GM12878 (cell line): ENCODE measurements at regions not wholly inside any gene's neighbourhood (a gene's known extent, or its start where the extent isn't known, plus 50 kb on each side); places are given as distances from the start of the nearest gene placed in this dataset.

Source experiments
- ATAC-seq: fragments of 200-7000 bp; cut with Tn5 transposase; 3 replicates; pipeline ENCODE4 v1.9.1; 2020; ENCODE audit warnings: mild to moderate bottlenecking, moderate library complexity
- BruUV-seq: library from RNA; stranded (reverse); fragments of 400-500 nt; replicated peaks from 2 replicates; lab custom pipeline; 2021; lab: Mats Ljungman, UMichigan
- CTCF ChIA-PET: fragments of 300-600 bp; sonication (Branson Sonifier 250); formaldehyde crosslinking; extraction: SDS; loops from one replicate; lab custom pipeline; 2021; ENCODE audit warnings: inconsistent platforms; lab: Yijun Ruan, JAX
- POLR2A ChIA-PET: fragments of 350-600 bp; formaldehyde crosslinking; extraction: SDS; loops from one replicate; lab custom pipeline; 2021; ENCODE audit warnings: inconsistent platforms; lab: Charles Lee
- RAD21 ChIA-PET: fragments of 300-600 bp; sonication (Branson Sonifier 250); formaldehyde crosslinking; loops from one replicate; lab custom pipeline; 2023; ENCODE audit warnings: antibody characterized with exemption; ENCODE audit not compliant: unreplicated experiment; lab: Charles Lee
- SMC1A ChIA-PET: fragments of 300-600 bp; sonication (Branson Sonifier 250); formaldehyde crosslinking; loops from one replicate; lab custom pipeline; 2023; ENCODE audit not compliant: unreplicated experiment, uncharacterized antibody; lab: Charles Lee
- DNase-seq: peaks from one replicate; pipeline ENCODE4 v3.0.0-alpha.2; 2011; ENCODE audit warnings: low read depth, low spot score
- FAIRE-seq: peaks from 3 replicates; lab custom pipeline; 2011; peaks lifted over from hg19 to GRCh38; lab: Jason Lieb, UNC
- H2AFZ ChIP-seq: 2 replicates; pipeline ENCODE4 v1.6.0; 2011; ENCODE audit warnings: low read depth, low read length, control low read depth; ENCODE audit not compliant: control insufficient read depth
- H3K27ac ChIP-seq: 2 replicates; pipeline ENCODE4 v1.5.1; 2011; ENCODE audit warnings: control low read depth; ENCODE audit not compliant: control insufficient read depth, insufficient read depth
- H3K27me3 ChIP-seq, 2 experiments: replicated peaks in 1 of 2; 2 replicates each; pipeline versions ENCODE4 v1.6.0 to v1.6.1; 2011; ENCODE audit warnings: low read length in 1 of 2; ENCODE audit not compliant: control insufficient read depth in 2 of 2, insufficient read depth in 2 of 2
- H3K36me3 ChIP-seq, 2 experiments: 2 replicates each; pipeline ENCODE4 v1.5.1; 2011; ENCODE audit warnings: low read length in 1 of 2; ENCODE audit not compliant: control insufficient read depth in 2 of 2, insufficient read depth in 2 of 2
- H3K4me1 ChIP-seq: 2 replicates; pipeline ENCODE4 v1.6.1; 2011; ENCODE audit warnings: mild to moderate bottlenecking, low read length, moderate library complexity, mixed read lengths; ENCODE audit not compliant: control insufficient read depth, insufficient read depth
- H3K4me2 ChIP-seq: 2 replicates; pipeline ENCODE4 v1.6.0; 2011; ENCODE audit warnings: control low read depth; ENCODE audit not compliant: control insufficient read depth, insufficient read depth
- H3K4me3 ChIP-seq: fragments of 200-600 bp; sonication (generic); 2 replicates; pipeline ENCODE4 v1.5.1; 2016
- H3K79me2 ChIP-seq: 2 replicates; pipeline ENCODE4 v1.6.0; 2011; ENCODE audit warnings: low read length; ENCODE audit not compliant: control insufficient read depth, insufficient read depth
- H3K9ac ChIP-seq: 2 replicates; pipeline ENCODE4 v1.8.0; 2011; ENCODE audit warnings: low read length, control low read depth, mixed read lengths; ENCODE audit not compliant: control insufficient read depth, insufficient read depth
- H3K9me3 ChIP-seq: replicated peaks from 3 replicates; pipeline ENCODE4 v1.5.1; 2011; ENCODE audit warnings: mild to moderate bottlenecking, low read length; ENCODE audit not compliant: control insufficient read depth, insufficient read depth
- H4K20me1 ChIP-seq: 2 replicates; pipeline ENCODE4 v1.6.0; 2011; ENCODE audit not compliant: control insufficient read depth, insufficient read depth
- BRCA1 ChIP-seq: IDR thresholded peaks from 2 replicates; pipeline ENCODE4 v1.6.1; 2011; ENCODE audit warnings: low read depth, low read length, improper control_type of control experiment
- CBX5 ChIP-seq: sonication (generic); IDR thresholded peaks from 2 replicates; pipeline ENCODE4 v1.6.1; 2016; ENCODE audit warnings: low read depth, moderate library complexity, mild to moderate bottlenecking, inconsistent platforms
- EED ChIP-seq: sonication (generic); IDR thresholded peaks from 2 replicates; pipeline ENCODE4 v1.6.1; 2016; ENCODE audit warnings: antibody characterized with exemption, low read depth
- EZH2 ChIP-seq: IDR thresholded peaks from 2 replicates; pipeline ENCODE4 v1.6.1; 2012; ENCODE audit warnings: low read depth, mild to moderate bottlenecking, control low read depth, inconsistent platforms, low read length, borderline replicate concordance; ENCODE audit not compliant: control insufficient read depth
- GABPA ChIP-seq: IDR thresholded peaks from 2 replicates; pipeline ENCODE4 v1.6.1; 2014; ENCODE audit warnings: antibody characterized with exemption, low read depth, mild to moderate bottlenecking, inconsistent platforms
- RB1 ChIP-seq: fragments of 450-650 bp; formaldehyde crosslinking; IDR thresholded peaks from 2 replicates; pipeline ENCODE4 v1.6.1; 2017; ENCODE audit warnings: mild to moderate bottlenecking, borderline replicate concordance
- SKIL ChIP-seq: fragments of 450-650 bp; IDR thresholded peaks from 2 replicates; pipeline ENCODE4 v1.6.1; 2017; ENCODE audit warnings: mild to moderate bottlenecking, low read depth, inconsistent platforms; ENCODE audit not compliant: poor library complexity, severe bottlenecking
- WRNIP1 ChIP-seq: IDR thresholded peaks from 2 replicates; pipeline ENCODE4 v1.6.1; 2011; ENCODE audit warnings: low read depth, low read length, improper control_type of control experiment, borderline replicate concordance
- YY1 ChIP-seq: IDR thresholded peaks from 2 replicates; pipeline ENCODE4 v1.6.1; 2011; ENCODE audit warnings: low read depth, mild to moderate bottlenecking, low read length
- ZBED1 ChIP-seq: IDR thresholded peaks from 2 replicates; pipeline ENCODE4 v1.6.1; 2016; ENCODE audit warnings: borderline replicate concordance
- ZNF622 ChIP-seq: fragments of 450-650 bp; IDR thresholded peaks from 2 replicates; pipeline ENCODE4 v1.6.1; 2017; ENCODE audit warnings: mild to moderate bottlenecking, inconsistent platforms
- WGBS: methylation state at CpG from one replicate; pipeline ENCODE4 v1.1.6; 2016; ENCODE audit warnings: low lambda C conversion rate; ENCODE audit not compliant: insufficient replicate concordance, insufficient coverage; ENCODE audit errors: missing lambda C conversion rate; 5-methylcytosine and 5-hydroxymethylcytosine counted together
- in situ Hi-C: fragments of 300-500 bp; cut with MboI; formaldehyde crosslinking; loops from 9 replicates; pipeline ENCODE4 v1.14.3; 2018; ENCODE audit warnings: mixed read lengths
- intact Hi-C: fragments of 100-400 bp; cut with micrococcal nuclease; formaldehyde crosslinking; loops from one replicate; pipeline ENCODE4 v1.14.2; 2022; ENCODE audit not compliant: unreplicated experiment
- TF ChIP-seq, protein P1 (sequence below): IDR thresholded peaks from 2 replicates; pipeline ENCODE4 v1.6.1; 2012; ENCODE audit warnings: improper control_type of control experiment, low read depth, low read length; ENCODE audit not compliant: insufficient replicate concordance
- TF ChIP-seq, protein P2 (sequence below): fragments of 450-650 bp; formaldehyde crosslinking; IDR thresholded peaks from 2 replicates; pipeline ENCODE4 v1.4.0; 2020; ENCODE audit warnings: mild to moderate bottlenecking, moderate library complexity

DNA sequence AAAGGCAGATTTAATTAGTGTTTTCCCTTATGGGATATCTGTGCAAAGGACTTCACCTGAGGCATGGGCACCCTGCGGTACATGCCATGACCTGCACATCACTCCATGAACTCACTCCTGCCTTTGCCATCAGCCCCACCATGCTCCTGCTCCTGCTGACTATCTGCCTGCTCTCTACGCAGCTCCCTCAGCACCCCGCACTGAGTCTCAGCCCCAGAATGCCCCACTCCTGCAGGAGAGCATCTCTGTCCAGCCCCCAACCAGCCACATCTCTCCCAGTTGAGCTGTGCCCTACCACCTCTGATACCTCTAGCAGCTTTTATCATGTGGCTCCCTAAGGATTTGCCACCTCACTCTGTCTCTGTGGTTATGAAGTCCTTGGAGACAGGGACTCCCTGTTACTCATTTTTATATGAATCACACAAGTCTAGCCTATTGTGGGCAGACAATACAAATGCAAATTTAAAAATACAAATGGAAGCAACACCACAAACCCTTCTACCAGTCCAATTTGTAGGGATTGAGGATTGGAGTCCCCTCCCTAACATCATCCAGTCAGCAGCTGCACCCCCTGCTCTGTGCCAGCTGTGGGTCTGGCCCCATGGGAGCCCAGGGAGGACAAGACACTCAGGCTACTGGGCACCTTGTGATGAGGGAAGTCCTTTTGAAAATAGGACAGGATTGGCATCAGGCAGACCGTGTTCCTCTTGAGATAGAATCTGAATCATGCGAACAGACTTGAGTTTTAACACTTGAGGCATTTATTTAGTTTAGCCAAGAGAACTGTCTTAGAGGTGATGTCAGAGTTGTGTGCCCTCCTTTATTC is 689.6 kb upstream of the HS6ST1 start:
- Histone ChIP-seq H3K4me2 (no peak overlapping the region), H3K9ac (no peak overlapping the region), H3K27ac (no peak overlapping the region), H3K4me1 (no peaks in the 10 kb centered on the region), H3K4me3 (no peak overlapping the region), H4K20me1 (no peaks in the 10 kb centered on the region), H3K79me2 (no peaks in the 10 kb centered on the region), H3K9me3 (no peaks in the 10 kb centered on the region), H3K27me3 (no peaks in the 10 kb centered on the region), H2AFZ (no peak overlapping the region), H3K36me3 (no peaks in the 10 kb centered on the region)
- WGBS: 22% methylated on average over 5 of the region's 5 CpGs
- ChIA-PET CTCF (no interaction called here), POLR2A (no interaction called here), SMC1A (interaction anchor here (0.6 to 1.3 kb wide), 2 partner anchors 29 to 961 kb away, joined by 3 to 4 read pairs; no protein-coding TSS in a partner anchor), RAD21 (no interaction called here)
- ATAC-seq (no peak), DNase-seq (no peak), FAIRE-seq (no peak)
- TF ChIP-seq RB1 (no peak), ZBED1 (no peak), ZNF622 (no peak), YY1 (no peak), CBX5 (no peak), WRNIP1 (no peak), SKIL (no peak), GABPA (no peak), EED (no peak), EZH2 (no peak), BRCA1 (no peak)
- TF ChIP-seq, protein P1, sequence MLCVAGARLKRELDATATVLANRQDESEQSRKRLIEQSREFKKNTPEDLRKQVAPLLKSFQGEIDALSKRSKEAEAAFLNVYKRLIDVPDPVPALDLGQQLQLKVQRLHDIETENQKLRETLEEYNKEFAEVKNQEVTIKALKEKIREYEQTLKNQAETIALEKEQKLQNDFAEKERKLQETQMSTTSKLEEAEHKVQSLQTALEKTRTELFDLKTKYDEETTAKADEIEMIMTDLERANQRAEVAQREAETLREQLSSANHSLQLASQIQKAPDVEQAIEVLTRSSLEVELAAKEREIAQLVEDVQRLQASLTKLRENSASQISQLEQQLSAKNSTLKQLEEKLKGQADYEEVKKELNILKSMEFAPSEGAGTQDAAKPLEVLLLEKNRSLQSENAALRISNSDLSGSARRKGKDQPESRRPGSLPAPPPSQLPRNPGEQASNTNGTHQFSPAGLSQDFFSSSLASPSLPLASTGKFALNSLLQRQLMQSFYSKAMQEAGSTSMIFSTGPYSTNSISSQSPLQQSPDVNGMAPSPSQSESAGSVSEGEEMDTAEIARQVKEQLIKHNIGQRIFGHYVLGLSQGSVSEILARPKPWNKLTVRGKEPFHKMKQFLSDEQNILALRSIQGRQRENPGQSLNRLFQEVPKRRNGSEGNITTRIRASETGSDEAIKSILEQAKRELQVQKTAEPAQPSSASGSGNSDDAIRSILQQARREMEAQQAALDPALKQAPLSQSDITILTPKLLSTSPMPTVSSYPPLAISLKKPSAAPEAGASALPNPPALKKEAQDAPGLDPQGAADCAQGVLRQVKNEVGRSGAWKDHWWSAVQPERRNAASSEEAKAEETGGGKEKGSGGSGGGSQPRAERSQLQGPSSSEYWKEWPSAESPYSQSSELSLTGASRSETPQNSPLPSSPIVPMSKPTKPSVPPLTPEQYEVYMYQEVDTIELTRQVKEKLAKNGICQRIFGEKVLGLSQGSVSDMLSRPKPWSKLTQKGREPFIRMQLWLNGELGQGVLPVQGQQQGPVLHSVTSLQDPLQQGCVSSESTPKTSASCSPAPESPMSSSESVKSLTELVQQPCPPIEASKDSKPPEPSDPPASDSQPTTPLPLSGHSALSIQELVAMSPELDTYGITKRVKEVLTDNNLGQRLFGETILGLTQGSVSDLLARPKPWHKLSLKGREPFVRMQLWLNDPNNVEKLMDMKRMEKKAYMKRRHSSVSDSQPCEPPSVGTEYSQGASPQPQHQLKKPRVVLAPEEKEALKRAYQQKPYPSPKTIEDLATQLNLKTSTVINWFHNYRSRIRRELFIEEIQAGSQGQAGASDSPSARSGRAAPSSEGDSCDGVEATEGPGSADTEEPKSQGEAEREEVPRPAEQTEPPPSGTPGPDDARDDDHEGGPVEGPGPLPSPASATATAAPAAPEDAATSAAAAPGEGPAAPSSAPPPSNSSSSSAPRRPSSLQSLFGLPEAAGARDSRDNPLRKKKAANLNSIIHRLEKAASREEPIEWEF: no peak
- TF ChIP-seq, protein P2, sequence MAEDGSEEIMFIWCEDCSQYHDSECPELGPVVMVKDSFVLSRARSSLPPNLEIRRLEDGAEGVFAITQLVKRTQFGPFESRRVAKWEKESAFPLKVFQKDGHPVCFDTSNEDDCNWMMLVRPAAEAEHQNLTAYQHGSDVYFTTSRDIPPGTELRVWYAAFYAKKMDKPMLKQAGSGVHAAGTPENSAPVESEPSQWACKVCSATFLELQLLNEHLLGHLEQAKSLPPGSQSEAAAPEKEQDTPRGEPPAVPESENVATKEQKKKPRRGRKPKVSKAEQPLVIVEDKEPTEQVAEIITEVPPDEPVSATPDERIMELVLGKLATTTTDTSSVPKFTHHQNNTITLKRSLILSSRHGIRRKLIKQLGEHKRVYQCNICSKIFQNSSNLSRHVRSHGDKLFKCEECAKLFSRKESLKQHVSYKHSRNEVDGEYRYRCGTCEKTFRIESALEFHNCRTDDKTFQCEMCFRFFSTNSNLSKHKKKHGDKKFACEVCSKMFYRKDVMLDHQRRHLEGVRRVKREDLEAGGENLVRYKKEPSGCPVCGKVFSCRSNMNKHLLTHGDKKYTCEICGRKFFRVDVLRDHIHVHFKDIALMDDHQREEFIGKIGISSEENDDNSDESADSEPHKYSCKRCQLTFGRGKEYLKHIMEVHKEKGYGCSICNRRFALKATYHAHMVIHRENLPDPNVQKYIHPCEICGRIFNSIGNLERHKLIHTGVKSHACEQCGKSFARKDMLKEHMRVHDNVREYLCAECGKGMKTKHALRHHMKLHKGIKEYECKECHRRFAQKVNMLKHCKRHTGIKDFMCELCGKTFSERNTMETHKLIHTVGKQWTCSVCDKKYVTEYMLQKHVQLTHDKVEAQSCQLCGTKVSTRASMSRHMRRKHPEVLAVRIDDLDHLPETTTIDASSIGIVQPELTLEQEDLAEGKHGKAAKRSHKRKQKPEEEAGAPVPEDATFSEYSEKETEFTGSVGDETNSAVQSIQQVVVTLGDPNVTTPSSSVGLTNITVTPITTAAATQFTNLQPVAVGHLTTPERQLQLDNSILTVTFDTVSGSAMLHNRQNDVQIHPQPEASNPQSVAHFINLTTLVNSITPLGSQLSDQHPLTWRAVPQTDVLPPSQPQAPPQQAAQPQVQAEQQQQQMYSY (CRISPR knock-in tag): no peak
- in situ Hi-C loops (no loop called here), intact Hi-C loops (no loop called here)
- no TSS peak for BruUV-seq
